ENCODE measurements at regions not wholly inside any gene's neighbourhood (a gene's known extent, or its start where the extent isn't known, plus 50 kb on each side); places are given as distances from the start of the nearest gene placed in this dataset.

DNA sequence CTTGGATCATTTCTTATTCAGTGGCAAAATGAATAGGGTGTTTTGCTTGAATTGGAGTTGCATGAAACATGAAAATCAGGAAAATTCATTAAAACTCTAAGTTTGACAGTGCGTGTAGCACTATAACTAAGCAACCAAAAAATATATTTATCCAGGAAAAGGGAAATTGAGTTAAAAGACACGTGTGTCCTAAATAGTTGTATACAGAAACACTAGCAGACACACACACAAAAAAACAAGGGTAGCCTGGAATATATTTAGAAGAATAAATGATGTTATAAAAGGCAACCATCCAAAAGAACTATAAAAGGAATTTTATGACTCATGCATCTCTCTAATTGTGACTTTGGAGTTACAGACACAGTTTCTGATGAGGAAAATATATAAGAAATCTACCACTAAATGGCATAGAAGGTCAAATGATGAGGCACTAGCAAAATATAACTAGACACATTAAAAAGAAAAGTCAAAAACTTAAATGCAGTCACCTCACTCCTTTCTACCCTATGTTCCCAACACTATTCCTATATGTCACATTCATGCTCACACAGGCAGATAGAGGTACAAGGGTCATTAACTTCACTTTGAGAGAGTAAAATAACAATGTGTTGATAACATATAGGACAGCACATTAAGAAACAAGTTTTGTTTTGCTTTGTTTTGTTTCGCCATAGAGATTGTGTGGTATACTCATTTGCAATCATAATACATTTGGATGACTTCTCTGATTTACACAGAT is 793.6 kb upstream of the INTU start:
- DNase-seq (ENCODE audit: low spot score) = no peak

DNA sequence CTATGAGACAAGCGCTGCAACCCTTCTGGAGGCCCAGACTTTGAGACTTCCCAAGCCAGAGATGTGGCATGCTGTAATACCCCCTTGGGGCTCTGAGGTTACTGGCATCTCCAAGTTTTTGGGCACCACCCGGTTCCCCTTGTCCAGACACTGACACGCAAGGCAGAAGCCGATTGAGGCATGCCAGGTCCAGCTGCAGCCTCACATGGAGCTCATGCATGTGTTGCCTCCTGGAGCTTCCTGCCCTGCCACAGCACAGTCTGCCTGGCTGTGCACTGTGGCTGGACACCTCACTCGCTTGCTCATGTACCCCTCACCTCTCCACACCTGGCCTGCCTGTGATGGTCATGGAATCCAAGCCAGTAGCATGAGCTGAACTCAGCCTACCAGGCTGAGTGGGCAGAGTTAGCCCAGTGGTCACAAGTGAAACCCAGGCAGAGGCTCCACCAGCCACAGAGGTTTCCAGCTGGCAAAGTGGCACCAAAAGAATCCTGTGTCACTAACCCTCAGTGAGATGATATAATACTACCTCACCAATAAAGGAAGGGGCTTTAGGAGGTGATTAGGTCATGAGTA is 789.2 kb upstream of the INTU start:
- DNase-seq (ENCODE audit: low spot score) = no peak

DNA sequence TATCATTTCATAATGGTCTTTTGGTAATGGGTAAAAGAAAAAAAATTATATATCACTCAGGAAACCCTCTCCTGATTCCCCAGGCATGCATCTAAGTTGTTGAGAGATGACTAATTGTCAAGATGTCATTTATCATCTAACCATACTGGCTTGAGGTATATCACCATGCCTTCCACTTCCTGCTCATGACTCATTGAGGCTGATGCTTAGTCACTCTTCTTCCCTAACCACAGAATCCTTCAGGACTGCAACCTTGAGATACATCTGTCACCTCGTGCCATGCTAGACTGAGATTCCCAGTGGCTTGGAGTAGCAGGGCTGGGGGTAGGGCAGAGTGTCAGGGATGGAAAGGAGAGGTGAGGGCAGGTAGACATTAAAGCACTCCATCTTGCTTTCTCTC is 782.5 kb upstream of the INTU start:
- no peak for DNase-seq (ENCODE audit: low spot score)

DNA sequence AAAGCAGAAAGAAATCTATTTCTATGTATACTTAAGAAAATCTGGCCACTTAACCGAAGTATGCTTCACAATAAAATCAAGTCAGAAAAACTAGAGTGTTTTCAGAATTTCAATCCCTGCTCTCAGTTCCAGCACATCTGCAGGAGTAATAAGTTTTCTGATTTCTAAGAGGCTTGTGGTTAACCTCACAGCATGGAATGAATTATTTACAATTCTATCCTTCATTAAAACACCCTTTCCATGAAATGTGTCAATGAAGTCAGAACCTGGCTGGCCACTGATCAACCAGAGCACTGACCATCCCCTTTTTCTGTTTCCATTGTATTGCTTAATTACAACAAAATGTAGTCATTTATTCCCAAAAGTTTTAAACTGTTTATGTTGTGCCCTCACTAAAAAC is 781.4 kb upstream of the INTU start:
- DNase-seq (ENCODE audit: low spot score) = no peak

DNA sequence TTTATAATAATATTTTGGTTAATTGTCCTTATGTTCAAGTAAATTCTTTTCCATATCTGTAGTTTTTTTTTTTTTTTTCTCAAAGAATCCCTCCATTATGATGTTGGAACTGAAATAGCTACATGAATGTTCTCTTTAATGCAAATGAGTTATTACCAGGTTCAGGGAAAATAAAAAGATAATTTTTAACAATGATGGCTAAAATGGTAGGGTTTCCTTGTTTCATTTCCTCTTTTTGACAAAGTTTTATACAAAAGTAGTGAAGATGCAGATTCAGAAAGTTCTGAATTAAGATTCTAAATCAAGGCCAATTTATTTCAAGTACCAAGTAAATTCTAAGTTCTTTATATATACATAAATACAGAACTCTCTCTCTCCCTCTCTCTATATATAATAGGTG is 779.0 kb upstream of the INTU start:
- no peak for DNase-seq (ENCODE audit: low spot score)

DNA sequence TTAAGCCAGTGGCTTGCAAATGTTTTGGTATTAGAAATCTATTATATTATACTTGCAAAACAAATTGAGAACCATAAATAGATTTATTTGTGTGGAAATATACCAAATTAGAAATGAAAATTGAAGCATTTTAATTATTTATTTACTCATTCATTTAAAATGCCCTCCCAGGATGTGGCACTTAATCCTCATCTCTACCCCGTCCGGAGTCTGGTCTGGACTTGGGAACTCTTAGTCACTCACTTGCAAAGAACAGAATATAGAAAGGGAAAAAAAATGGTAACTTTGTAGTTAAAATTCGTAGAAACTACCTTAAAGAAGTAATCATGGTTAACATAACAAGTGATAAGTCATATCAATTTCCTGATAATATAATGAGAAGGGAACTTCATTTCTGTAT is 775.9 kb upstream of the INTU start:
- no peak for DNase-seq (ENCODE audit: low spot score)

DNA sequence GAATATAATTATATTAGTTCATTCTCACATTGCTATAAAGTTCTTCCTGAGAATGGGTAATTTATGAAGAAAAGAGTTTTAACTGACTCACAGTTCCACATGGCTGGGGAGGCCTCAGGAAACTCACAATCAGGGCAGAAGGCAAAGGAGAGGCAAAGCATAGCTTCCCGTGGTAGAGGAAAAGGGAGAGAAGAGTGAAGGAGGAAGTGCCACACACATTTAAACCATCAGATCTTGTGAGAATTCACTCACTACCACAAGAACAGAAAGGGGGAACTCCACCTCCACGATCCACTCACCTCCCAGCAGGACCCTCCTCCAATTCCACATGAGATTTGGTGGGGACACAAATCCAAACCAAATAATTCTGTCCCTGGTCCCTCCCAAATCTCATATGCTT is 773.4 kb upstream of the INTU start:
- no peak for DNase-seq (ENCODE audit: low spot score)

DNA sequence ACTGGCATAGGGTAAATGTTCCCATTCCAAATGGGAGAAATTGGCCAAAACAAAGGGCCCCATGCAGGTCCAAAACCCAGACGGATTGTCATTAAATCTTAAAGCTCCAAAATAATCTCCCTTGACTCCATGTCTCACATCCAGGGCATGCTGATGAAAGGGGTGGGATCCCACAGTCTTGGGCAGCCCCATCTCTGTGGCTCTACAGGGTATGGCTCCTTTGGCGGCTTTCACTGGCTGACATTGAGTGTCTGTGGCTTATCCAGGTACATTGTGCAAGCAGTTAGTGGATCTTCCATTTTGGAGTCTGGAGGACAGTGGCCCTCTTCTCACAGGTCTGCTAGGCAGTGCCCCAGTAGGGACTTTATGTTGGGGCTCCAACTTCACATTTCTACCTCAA is 772.9 kb upstream of the INTU start:
- no peak for DNase-seq (ENCODE audit: low spot score)

DNA sequence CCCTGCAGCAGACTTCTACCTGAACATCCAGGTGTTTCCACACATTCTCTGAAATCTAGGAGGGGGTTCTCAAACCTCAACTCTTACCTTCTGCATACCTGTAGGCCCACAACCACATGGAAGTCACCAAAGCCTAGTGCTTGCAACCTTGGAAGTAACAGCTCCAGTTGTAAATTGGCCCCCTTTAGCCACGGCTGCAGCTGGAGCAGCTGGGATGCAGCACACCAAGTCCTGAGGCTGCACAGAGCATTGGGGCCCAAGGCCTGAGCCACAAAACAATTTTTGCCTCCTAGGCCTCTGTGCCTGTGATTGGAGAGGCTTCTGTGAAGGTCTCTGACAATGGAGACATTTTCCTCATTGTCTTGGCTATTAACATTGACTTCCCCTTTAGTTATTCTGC is 772.4 kb upstream of the INTU start:
- DNase-seq (ENCODE audit: low spot score) = no peak

DNA sequence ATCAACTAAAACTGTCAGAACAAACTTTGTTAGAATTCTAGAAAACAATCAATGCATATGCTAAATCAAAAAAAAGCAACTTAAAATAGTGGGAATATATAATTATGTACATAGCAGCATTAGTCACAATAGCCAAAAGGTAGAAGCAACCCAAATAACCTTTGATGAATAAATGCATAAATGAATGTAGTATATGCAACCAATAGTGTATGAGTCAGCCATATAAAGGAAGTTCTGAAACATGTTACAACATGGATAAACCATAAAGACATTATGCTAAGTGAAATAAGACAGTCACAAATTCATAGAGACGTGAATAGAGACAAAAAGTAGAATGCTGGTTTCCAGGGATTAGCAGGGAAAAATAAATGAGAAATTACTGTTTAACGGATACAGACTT is 762.8 kb upstream of the INTU start:
- no peak for DNase-seq (ENCODE audit: low spot score)

DNA sequence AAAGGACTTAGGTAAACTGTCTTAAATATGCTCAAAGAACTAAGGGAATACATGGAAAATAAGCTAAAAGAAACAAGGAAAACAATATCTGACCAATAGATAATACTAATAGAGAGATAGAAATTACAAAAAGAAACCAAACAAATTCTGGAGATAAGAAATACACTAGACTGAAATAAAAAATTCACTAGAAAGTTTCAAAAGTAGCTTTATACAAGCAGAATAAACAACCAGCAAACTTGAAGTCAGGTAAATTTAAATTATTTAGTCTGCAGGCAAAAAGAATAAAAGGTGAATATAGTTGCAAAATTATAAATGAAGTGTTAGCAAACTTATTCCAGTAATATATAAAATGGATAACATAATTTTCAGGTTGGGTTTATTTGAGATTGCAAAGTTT is 760.9 kb upstream of the INTU start:
- no peak for DNase-seq (ENCODE audit: low spot score)

DNA sequence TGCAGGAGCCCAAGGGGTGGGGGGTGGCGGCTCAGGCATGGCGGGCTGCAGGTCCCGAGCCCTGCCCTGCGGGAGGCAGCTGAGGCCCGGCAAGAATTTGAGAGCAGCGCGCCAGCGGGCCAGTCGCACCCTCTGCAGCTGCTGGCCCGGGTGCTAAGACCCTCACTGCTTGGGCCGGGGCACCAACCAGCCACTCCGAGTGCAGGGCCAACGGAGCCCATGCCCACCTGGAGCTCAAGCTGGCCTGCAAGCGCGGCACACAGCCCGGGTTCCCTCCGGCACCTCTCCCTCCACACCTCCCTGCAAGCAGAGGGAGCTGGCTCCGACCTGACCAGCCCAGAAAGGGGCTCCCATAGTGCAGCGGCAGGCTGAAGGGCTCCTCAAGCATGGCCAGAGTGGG is 758.2 kb upstream of the INTU start:
- DNase-seq (ENCODE audit: low spot score) = no peak

DNA sequence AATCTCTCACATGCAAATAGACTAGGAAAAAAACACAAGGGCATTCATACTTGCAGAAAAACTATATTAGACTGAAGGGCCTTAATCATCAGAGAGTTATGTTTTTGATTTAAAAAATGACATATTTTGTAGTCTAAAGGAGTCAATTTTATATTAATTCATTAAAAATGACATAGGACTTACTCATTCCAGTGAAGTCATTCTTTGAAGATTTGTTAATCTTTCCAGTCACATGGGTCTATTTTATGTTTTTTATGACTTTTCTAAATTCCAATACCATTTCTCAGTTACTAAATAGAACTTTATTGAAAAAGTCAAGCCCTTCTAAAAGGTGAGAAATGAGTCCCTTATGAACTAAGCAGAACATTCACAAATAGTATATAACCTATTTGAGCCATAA is 743.8 kb upstream of the INTU start:
- DNase-seq (ENCODE audit: low spot score) = no peak

DNA sequence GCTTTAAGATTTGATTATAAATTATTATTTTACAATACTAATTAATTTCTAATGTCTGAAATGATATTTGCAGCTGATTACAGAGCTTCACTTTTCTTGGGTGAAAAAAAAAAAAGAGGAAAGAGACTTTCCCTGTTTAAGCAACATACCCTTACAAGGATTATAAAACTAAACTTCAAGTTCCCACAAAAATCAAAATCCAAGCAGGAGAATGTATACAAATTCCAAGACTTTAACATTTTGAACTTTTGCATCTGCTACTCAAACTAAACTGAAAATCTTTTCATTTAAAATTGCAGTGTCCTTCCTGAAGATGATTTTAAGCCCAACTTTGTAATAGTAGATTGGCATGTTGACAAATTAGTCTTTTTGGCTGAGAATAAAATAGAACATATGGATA is 742.4 kb upstream of the INTU start:
- no peak for DNase-seq (ENCODE audit: low spot score)

DNA sequence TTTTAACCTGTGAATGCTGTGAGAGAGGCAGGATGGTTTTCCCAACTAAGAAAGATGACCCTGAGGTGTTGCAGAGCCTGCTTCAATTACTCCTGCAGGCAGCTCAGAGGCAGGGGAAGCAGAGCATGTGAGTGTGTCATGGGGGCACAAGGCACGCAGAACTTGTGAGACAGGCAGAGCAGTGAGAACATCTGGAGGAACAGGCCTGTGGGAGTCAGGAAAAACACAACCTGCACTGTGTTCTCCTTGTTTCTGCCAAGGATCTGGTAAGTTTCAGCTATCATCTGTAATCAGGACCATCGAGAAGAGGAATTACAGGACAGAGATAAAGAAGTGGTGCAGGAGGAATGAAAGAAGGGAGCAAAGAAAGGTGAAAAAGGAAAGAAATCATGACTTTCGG is 741.8 kb upstream of the INTU start:
- DNase-seq (ENCODE audit: low spot score) = no peak

DNA sequence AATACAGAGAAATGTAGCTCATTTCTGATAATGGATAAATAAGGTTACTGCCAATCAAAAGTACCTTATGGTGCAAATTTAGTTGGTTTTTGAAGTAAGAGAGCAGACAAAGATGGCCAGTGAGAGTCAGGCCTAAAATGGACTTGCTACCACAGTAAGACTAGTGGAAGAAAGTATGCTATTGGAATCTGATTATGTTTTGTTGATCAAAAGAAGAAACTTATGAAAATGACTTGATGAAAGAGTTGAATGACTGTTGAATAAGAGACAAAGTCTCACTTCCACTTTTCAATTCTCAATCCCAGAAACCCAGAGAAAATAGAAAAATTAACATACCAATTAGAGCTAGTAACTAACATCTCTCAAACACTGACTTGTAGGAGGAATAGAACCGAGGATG is 737.8 kb upstream of the INTU start:
- no peak for DNase-seq (ENCODE audit: low spot score)

DNA sequence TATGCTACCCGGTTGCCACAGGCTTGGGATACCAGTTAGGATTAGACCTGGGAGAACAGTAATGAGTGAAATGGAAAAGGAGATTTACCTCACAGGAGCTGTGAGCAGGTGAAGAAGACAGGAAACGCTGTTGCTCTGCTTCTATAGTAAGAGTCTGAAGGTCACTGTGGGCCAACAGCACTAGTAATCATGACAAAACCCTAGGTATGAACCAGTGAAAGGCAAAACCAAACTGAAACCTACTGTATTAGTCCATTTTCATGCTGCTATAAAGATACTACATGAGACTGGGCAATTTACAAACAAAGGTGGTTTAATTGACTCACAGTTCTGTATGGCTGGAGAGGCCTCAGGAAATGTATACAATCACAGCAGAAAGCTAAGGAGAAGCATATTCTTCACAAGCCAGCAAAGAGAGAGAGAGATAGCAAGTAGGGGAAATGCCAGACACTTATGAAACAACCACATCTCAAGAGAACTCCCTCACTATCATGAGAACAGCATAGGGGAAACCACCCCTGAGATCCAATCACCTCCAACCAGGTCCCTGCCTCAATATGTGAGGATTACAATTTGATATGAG is 736.7 kb upstream of the INTU start:
- DNase-seq (ENCODE audit: low spot score) = no peak

DNA sequence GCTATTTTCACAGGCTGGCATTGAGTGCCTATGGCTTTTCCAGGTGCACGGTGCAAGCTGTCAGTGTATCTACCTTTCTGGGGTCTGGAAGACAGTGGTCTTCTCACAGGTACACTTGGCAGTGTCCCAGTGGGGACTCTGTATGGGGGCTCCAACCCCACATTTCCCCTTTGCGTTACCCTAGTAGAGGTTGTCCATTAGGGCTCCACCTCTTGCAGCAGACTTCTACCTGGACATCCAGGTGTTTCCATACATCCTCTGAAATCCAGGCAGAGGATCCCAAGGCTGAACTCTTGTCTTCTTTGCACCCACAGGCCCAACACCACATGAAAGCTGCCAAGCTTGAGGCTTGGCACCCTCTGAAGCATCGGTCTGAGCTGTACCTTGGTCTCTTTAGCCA is 735.7 kb upstream of the INTU start:
- DNase-seq (ENCODE audit: low spot score) = no peak

DNA sequence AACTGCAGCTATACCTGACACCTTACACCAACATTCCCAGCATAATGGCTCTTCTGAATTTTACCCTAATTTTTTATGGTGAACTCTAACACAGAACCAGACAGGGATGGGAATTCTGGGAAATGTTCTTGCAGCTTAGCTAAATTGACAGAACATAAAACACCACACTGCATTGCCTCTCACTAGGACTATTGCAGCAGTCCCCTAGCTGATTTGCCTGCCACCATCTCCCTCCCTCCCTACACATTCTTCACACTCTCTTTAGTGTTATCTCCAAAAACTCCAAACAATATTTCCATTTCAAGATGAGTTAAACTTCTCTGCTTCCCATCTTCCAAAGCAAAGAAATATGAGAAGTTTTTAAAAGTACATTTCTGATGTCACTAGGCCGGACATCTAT is 733.9 kb upstream of the INTU start:
- DNase-seq (ENCODE audit: low spot score) = no peak

DNA sequence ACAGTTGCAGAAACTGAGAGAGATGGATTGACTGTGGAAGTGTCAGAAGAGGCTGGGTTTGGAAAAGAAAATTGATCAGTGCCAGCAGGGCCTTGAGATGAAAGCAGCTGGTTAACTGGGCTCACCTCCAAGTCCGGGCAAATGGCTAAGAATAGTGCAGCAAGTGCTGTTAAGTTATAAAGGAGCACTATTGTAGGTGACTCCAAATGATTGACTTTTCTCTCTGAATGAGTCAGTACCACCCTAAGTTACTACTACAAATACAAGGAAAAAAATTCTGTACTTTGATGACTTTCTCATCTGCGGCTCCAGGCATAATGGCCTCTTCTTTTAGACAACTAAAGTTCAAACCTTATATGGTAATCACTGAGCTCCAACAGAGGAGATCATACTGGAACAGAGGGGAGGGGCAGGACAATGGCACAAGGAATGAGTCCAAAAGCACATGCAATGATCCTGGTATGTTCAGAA is 733.4 kb upstream of the INTU start:
- no peak for DNase-seq (ENCODE audit: low spot score)

DNA sequence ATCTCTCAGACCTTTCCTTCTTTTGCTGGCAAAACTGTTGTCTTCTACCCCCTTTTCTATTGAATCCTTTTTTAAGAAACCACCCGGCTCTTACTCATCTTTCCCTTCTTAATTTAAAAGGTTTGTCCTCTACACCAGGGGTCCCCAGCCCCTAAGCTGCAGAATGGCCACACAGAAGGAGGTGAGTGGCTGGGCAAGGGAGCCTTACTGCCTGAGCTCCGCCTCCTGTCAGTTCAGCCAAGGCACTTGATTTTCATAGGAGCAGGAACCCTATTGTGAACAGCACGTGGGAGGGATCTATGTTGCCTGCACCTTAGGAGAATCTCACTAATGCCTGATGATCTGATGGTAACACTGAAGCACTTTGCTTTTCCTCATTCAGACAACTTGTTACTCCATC is 726.3 kb upstream of the INTU start:
- DNase-seq (ENCODE audit: low spot score) = no peak

DNA sequence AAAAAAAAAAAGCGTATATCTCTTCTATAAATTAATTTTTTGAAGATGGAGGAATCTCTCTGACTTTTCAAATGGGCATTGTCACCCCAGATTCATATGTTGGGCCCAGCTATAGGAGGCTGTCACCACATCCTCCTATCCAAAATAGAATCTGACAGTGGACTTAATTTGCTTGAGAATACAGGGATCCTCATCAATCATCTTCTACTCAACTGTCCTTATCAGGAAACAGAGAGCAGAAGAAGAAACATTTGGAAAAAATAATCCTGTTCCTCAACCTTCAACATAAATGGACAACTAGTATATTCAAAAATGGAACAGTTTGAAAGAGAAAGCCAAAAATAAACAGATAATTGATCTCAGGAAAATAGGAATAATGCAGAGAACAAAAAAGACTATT is 725.4 kb upstream of the INTU start:
- DNase-seq (ENCODE audit: low spot score) = no peak

DNA sequence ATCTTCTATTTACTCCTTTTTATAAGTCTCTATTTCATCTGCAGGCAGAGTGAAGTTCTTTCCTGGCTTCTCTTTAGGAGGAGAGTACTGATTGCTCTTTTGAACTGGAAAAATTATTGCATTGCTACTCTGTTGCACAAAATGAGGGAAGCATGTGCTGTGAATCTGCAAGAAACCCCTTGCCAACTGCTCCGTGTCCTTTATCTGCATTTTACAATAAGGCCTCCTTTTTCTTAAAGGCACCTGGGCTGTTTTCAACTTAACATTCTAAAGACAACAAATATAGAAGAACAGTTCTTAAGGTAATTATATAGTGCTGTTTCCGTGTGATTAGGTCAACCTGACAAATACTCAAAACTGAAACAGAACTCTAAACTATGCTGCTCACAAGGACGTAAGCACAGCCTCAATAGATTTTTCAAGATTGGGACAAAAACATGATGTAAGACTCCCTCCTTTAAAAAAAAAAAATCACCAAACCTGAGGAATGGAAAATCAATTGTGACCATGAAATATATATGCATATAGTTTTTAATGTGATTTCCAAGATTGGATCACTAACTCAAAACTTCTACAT is 716.6 kb upstream of the INTU start:
- no peak for DNase-seq (ENCODE audit: low spot score)

All from mucosa of gallbladder (tissue), 1 donor.